IPS-NIHi7 (cell line): ENCODE measurements at regions not wholly inside any gene's neighbourhood (a gene's known extent, or its start where the extent isn't known, plus 50 kb on each side); places are given as distances from the start of the nearest gene placed in this dataset.
"Not testable (repeated sequence)": the region's sequence is repeated elsewhere in the genome, so short reads cannot be mapped to it uniquely, and the experiment has no call there.

Experiments
- DNase-seq: peaks from one replicate; pipeline ENCODE4 v3.0.0; 2012; ENCODE audit warnings: mixed read lengths; ENCODE audit errors: extremely low spot score

- DNase-seq: peak; percentile 26
Observed at GRCh38 chr2:196277002-196277401, 105.6 kb upstream of the STK17B start.

GRCh38 chr2:196278491-196278911, 107.1 kb upstream of the STK17B start:
- DNase-seq: no peak

- DNase-seq: no peak
Observed at GRCh38 chr2:196279541-196279940, 108.2 kb upstream of the STK17B start.

GRCh38 chr2:196284144-196284844, 112.9 kb upstream of the STK17B start:
- no peak for DNase-seq

- no peak for DNase-seq
Observed at GRCh38 chr2:196284866-196285557, 113.6 kb upstream of the STK17B start.

- DNase-seq: no peak
Observed at GRCh38 chr2:196286821-196287220, 115.4 kb upstream of the STK17B start.

- no peak for DNase-seq
Observed at GRCh38 chr2:196287523-196287922, 116.1 kb upstream of the STK17B start.

GRCh38 chr2:196288006-196288538, 116.7 kb upstream of the STK17B start:
- no peak for DNase-seq

GRCh38 chr2:196289000-196289399, 117.6 kb upstream of the STK17B start:
- DNase-seq: no peak

- DNase-seq: no peak
Observed at GRCh38 chr2:196290136-196290535, 118.8 kb upstream of the STK17B start.

- no peak for DNase-seq
Observed at GRCh38 chr2:196290569-196290968, 119.2 kb upstream of the STK17B start.

- DNase-seq: no peak
Observed at GRCh38 chr2:196291426-196291825, 120.0 kb upstream of the STK17B start.

GRCh38 chr2:196291873-196292800, 120.8 kb upstream of the STK17B start:
- DNase-seq: no peak

GRCh38 chr2:196293751-196294515, 122.6 kb upstream of the STK17B start:
- no peak for DNase-seq

GRCh38 chr2:196294516-196294909, 123.1 kb upstream of the STK17B start:
- DNase-seq: no peak

GRCh38 chr2:196295005-196295404, 123.6 kb upstream of the STK17B start:
- DNase-seq: no peak

GRCh38 chr2:196298106-196298723, 126.8 kb upstream of the STK17B start:
- not testable (repeated sequence) for DNase-seq

GRCh38 chr2:196307775-196308305, 136.5 kb upstream of the STK17B start:
- no peak for DNase-seq

GRCh38 chr2:196309691-196310090, 138.3 kb upstream of the STK17B start:
- DNase-seq: no peak

- no peak for DNase-seq
Observed at GRCh38 chr2:196314157-196314556, 142.8 kb upstream of the STK17B start.

- DNase-seq: peak; percentile 18
Observed at GRCh38 chr2:196314780-196315179, 143.4 kb upstream of the STK17B start.
